Neuron (in vitro differentiated cells): ENCODE measurements at regions not wholly inside any gene's neighbourhood (a gene's known extent, or its start where the extent isn't known, plus 50 kb on each side); places are given as distances from the start of the nearest gene placed in this dataset.

Experiments
- H2AFZ ChIP-seq: one replicate; pipeline ENCODE4 v1.6.1; 2013; ENCODE audit warnings: low read depth, mild to moderate bottlenecking, inconsistent platforms, low read length, moderate library complexity
- H3K27me3 ChIP-seq: one replicate; pipeline ENCODE4 v1.6.1; 2013; ENCODE audit warnings: low read length; ENCODE audit not compliant: insufficient read depth
- H3K36me3 ChIP-seq: one replicate; pipeline ENCODE4 v1.6.1; 2013; ENCODE audit warnings: low read length; ENCODE audit not compliant: insufficient read depth
- H3K4me1 ChIP-seq: one replicate; pipeline ENCODE4 v1.6.1; 2013; ENCODE audit warnings: low read length; ENCODE audit not compliant: insufficient read depth
- H3K4me3 ChIP-seq: 2 replicates; pipeline ENCODE4 v1.5.1; 2013; ENCODE audit warnings: mild to moderate bottlenecking, low read length, moderate library complexity
- H3K9me3 ChIP-seq: one replicate; pipeline ENCODE4 v1.6.1; 2013; ENCODE audit warnings: low read length

- no peaks in the 10 kb centered on the region for H3K4me1 ChIP-seq
- H2AFZ ChIP-seq: no peak overlapping the region
- no peaks in the 10 kb centered on the region for H3K9me3 ChIP-seq
- H3K4me3 ChIP-seq: no peak overlapping the region
- H3K27me3 ChIP-seq: no peaks in the 10 kb centered on the region
- H3K36me3 ChIP-seq: no peaks in the 10 kb centered on the region
Observed at GRCh38 chr1:163837206-163837605, 515.5 kb downstream of the NUF2 start.

- H3K9me3 ChIP-seq: no peaks in the 10 kb centered on the region
Observed at GRCh38 chr1:163842571-163842970, 520.8 kb downstream of the NUF2 start.

GRCh38 chr1:163844459-163844858 lies 522.7 kb downstream of the NUF2 start:
- no peak overlapping the region for H3K4me3 ChIP-seq
- H2AFZ ChIP-seq: no peak overlapping the region
- H3K36me3 ChIP-seq: no peaks in the 10 kb centered on the region
- H3K27me3 ChIP-seq: no peaks in the 10 kb centered on the region
- no peaks in the 10 kb centered on the region for H3K9me3 ChIP-seq
- H3K4me1 ChIP-seq: no peaks in the 10 kb centered on the region

More at GRCh38 chr1:163842571-163842970, 520.8 kb downstream of the NUF2 start:
- Histone ChIP-seq H2AFZ (no peak overlapping the region), H3K36me3 (no peaks in the 10 kb centered on the region), H3K27me3 (no peaks in the 10 kb centered on the region), H3K4me3 (no peak overlapping the region), H3K4me1 (no peaks in the 10 kb centered on the region)

- no peaks in the 10 kb centered on the region for H3K36me3 ChIP-seq
- H3K4me3 ChIP-seq: no peak overlapping the region
- no peaks in the 10 kb centered on the region for H3K27me3 ChIP-seq
- H3K4me1 ChIP-seq: no peaks in the 10 kb centered on the region
- no peaks in the 10 kb centered on the region for H3K9me3 ChIP-seq
- H2AFZ ChIP-seq: no peak overlapping the region
Observed at GRCh38 chr1:163845279-163845678, 523.5 kb downstream of the NUF2 start.

- H2AFZ ChIP-seq: no peak overlapping the region
- H3K36me3 ChIP-seq: no peaks in the 10 kb centered on the region
- H3K27me3 ChIP-seq: no peaks in the 10 kb centered on the region
- H3K4me1 ChIP-seq: no peaks in the 10 kb centered on the region
- no peaks in the 10 kb centered on the region for H3K9me3 ChIP-seq
- no peak overlapping the region for H3K4me3 ChIP-seq
Observed at GRCh38 chr1:163863731-163864130, 542.0 kb downstream of the NUF2 start.

- Histone ChIP-seq H3K4me1 (no peaks in the 10 kb centered on the region), H3K27me3 (no peaks in the 10 kb centered on the region), H3K9me3 (no peaks in the 10 kb centered on the region), H3K36me3 (no peaks in the 10 kb centered on the region), H2AFZ (no peak overlapping the region), H3K4me3 (no peak overlapping the region)
Observed at GRCh38 chr1:163864207-163864606, 542.5 kb downstream of the NUF2 start.

- no peaks in the 10 kb centered on the region for H3K36me3 ChIP-seq
- H3K4me1 ChIP-seq: no peaks in the 10 kb centered on the region
- H3K4me3 ChIP-seq: no peak overlapping the region
- no peaks in the 10 kb centered on the region for H3K27me3 ChIP-seq
- H3K9me3 ChIP-seq: no peaks in the 10 kb centered on the region
- no peak overlapping the region for H2AFZ ChIP-seq
Observed at GRCh38 chr1:163866564-163866963, 544.8 kb downstream of the NUF2 start.

GRCh38 chr1:163870666-163871065 lies 548.9 kb downstream of the NUF2 start:
- Histone ChIP-seq H3K4me3 (no peak overlapping the region), H2AFZ (no peak overlapping the region), H3K9me3 (no peaks in the 10 kb centered on the region), H3K27me3 (no peaks in the 10 kb centered on the region), H3K4me1 (no peaks in the 10 kb centered on the region), H3K36me3 (no peaks in the 10 kb centered on the region)

- Histone ChIP-seq H3K4me3 (no peak overlapping the region), H3K4me1 (no peaks in the 10 kb centered on the region), H3K9me3 (no peaks in the 10 kb centered on the region), H2AFZ (no peak overlapping the region), H3K36me3 (no peaks in the 10 kb centered on the region), H3K27me3 (no peaks in the 10 kb centered on the region)
Observed at GRCh38 chr1:163872067-163872466, 550.3 kb downstream of the NUF2 start.

GRCh38 chr1:163874070-163874469 lies 552.3 kb downstream of the NUF2 start:
- no peaks in the 10 kb centered on the region for H3K27me3 ChIP-seq
- H2AFZ ChIP-seq: no peak overlapping the region
- no peaks in the 10 kb centered on the region for H3K9me3 ChIP-seq
- H3K4me3 ChIP-seq: no peak overlapping the region
- no peaks in the 10 kb centered on the region for H3K36me3 ChIP-seq
- no peaks in the 10 kb centered on the region for H3K4me1 ChIP-seq

- Histone ChIP-seq H3K27me3 (no peaks in the 10 kb centered on the region), H2AFZ (no peak overlapping the region), H3K36me3 (no peaks in the 10 kb centered on the region), H3K9me3 (no peaks in the 10 kb centered on the region), H3K4me1 (no peaks in the 10 kb centered on the region), H3K4me3 (no peak overlapping the region)
Observed at GRCh38 chr1:163875200-163875926, 553.6 kb downstream of the NUF2 start.

GRCh38 chr1:163875927-163876320 lies 554.2 kb downstream of the NUF2 start:
- H3K4me1 ChIP-seq: no peaks in the 10 kb centered on the region
- no peaks in the 10 kb centered on the region for H3K9me3 ChIP-seq
- H2AFZ ChIP-seq: no peak overlapping the region
- H3K27me3 ChIP-seq: no peaks in the 10 kb centered on the region
- H3K4me3 ChIP-seq: no peak overlapping the region
- no peaks in the 10 kb centered on the region for H3K36me3 ChIP-seq

GRCh38 chr1:163876546-163876945 lies 554.8 kb downstream of the NUF2 start:
- H3K4me3 ChIP-seq: no peak overlapping the region
- no peaks in the 10 kb centered on the region for H3K27me3 ChIP-seq
- no peaks in the 10 kb centered on the region for H3K4me1 ChIP-seq
- H3K36me3 ChIP-seq: no peaks in the 10 kb centered on the region
- no peak overlapping the region for H2AFZ ChIP-seq
- no peaks in the 10 kb centered on the region for H3K9me3 ChIP-seq

- Histone ChIP-seq H2AFZ (no peak overlapping the region), H3K36me3 (no peaks in the 10 kb centered on the region), H3K27me3 (no peaks in the 10 kb centered on the region), H3K4me3 (no peak overlapping the region), H3K4me1 (no peaks in the 10 kb centered on the region), H3K9me3 (no peaks in the 10 kb centered on the region)
Observed at GRCh38 chr1:163877016-163877415, 555.3 kb downstream of the NUF2 start.
